ENCODE measurements at regions not wholly inside any gene's neighbourhood (a gene's known extent, or its start where the extent isn't known, plus 50 kb on each side); places are given as distances from the start of the nearest gene placed in this dataset.
A peak's percentile ranks its signal among the peaks of the same experiment; 100 is the strongest.
"Not testable (repeated sequence)": the region's sequence is repeated elsewhere in the genome, so short reads cannot be mapped to it uniquely, and the experiment has no call there.

- ATAC-seq (ENCODE audit: low FRiP score in 2 of 2) (no peak), DNase-seq (no peak)
- no peaks in the 10 kb centered on the region for H3K36me3 ChIP-seq
- no peak overlapping the region for H3K4me3 ChIP-seq
- H3K4me1 ChIP-seq, result no peaks in the 10 kb centered on the region
- no peak for TF ChIP-seq POLR2A (IDR thresholded peaks at IDR 0.05)
- TF ChIP-seq EP300 (IDR thresholded peaks at IDR 0.05), result no peak
- TF ChIP-seq POLR2AphosphoS5 (IDR thresholded peaks at IDR 0.05), result no peak
- TF ChIP-seq CTCF (IDR thresholded peaks at IDR 0.05), result no peak
- 57 to 71% methylated on average over 2 of the region's 2 CpGs for WGBS, 2 donors
- H3K27ac ChIP-seq, result no peak overlapping the region
- H3K27me3 ChIP-seq, result no peaks in the 10 kb centered on the region
- no peaks in the 10 kb centered on the region for H3K9me3 ChIP-seq
Observed at GRCh38 chr5:104048231-104048630, 485.6 kb upstream of the NUDT12 start.

- H3K36me3 ChIP-seq, result no peaks in the 10 kb centered on the region
- no peaks in the 10 kb centered on the region for H3K27me3 ChIP-seq
- DNase-seq, result peak in 1 of 2 donors; percentile 22
- no peak for TF ChIP-seq POLR2A (IDR thresholded peaks at IDR 0.05)
- no peak for TF ChIP-seq EP300 (IDR thresholded peaks at IDR 0.05)
- TF ChIP-seq POLR2AphosphoS5 (IDR thresholded peaks at IDR 0.05), result no peak
- no peak for TF ChIP-seq CTCF (IDR thresholded peaks at IDR 0.05)
- no peaks in the 10 kb centered on the region for H3K9me3 ChIP-seq
- H3K27ac ChIP-seq, result no peak overlapping the region
- peak in 1 of 2 donors; percentile 80 for ATAC-seq (ENCODE audit: low FRiP score in 2 of 2)
- no peaks in the 10 kb centered on the region for H3K4me1 ChIP-seq
- no peak overlapping the region for H3K4me3 ChIP-seq
Observed at GRCh38 chr5:104045987-104046386, 483.4 kb upstream of the NUDT12 start.

GRCh38 chr5:104039871-104040270, 477.3 kb upstream of the NUDT12 start:
- H3K4me3 ChIP-seq; H3K27ac ChIP-seq; H3K27me3 ChIP-seq; DNase-seq; H3K9me3 ChIP-seq; H3K4me1 ChIP-seq; H3K36me3 ChIP-seq; ATAC-seq (ENCODE audit: low FRiP score in 2 of 2): not testable (repeated sequence)
- 81 to 85% methylated on average over 4 of the region's 4 CpGs for WGBS, 2 donors

- WGBS, 2 donors, result 79 to 89% methylated on average over 4 of the region's 4 CpGs
- not testable (repeated sequence) for H3K4me1 ChIP-seq; H3K27me3 ChIP-seq; ATAC-seq (ENCODE audit: low FRiP score in 2 of 2); DNase-seq; H3K9me3 ChIP-seq; H3K4me3 ChIP-seq; H3K27ac ChIP-seq; H3K36me3 ChIP-seq
Observed at GRCh38 chr5:104037136-104037535, 474.5 kb upstream of the NUDT12 start.

- H3K36me3 ChIP-seq; H3K27ac ChIP-seq; H3K9me3 ChIP-seq; H3K4me1 ChIP-seq; H3K27me3 ChIP-seq; ATAC-seq (ENCODE audit: low FRiP score in 2 of 2); DNase-seq; H3K4me3 ChIP-seq: not testable (repeated sequence)
- WGBS, 2 donors, result 61 to 72% methylated on average over 4 of the region's 4 CpGs
Observed at GRCh38 chr5:104033186-104033585, 470.6 kb upstream of the NUDT12 start.

- TF ChIP-seq CTCF (IDR thresholded peaks at IDR 0.05) (no peak), POLR2AphosphoS5 (IDR thresholded peaks at IDR 0.05) (no peak), EP300 (IDR thresholded peaks at IDR 0.05) (no peak), POLR2A (IDR thresholded peaks at IDR 0.05) (no peak)
- peaks cover 0 to 9% (median 0%) of the 10 kb centered on the region in 4 donors for H3K9me3 ChIP-seq
- H3K27me3 ChIP-seq, result no peaks in the 10 kb centered on the region
- no peaks in the 10 kb centered on the region for H3K4me1 ChIP-seq
- no peak overlapping the region for H3K27ac ChIP-seq
- DNase-seq, result peak in 1 of 2 donors; percentile 68
- ATAC-seq (ENCODE audit: low FRiP score in 2 of 2), result peak in 1 of 2 donors; percentile 59
- 84 to 87% methylated on average over 5 of the region's 5 CpGs for WGBS, 2 donors
- no peak overlapping the region for H3K4me3 ChIP-seq
- H3K36me3 ChIP-seq, result no peaks in the 10 kb centered on the region
Observed at GRCh38 chr5:104024538-104024937, 461.9 kb upstream of the NUDT12 start.
